ENCODE measurements at regions not wholly inside any gene's neighbourhood (a gene's known extent, or its start where the extent isn't known, plus 50 kb on each side); places are given as distances from the start of the nearest gene placed in this dataset.
"Not testable (repeated sequence)": the region's sequence is repeated elsewhere in the genome, so short reads cannot be mapped to it uniquely, and the experiment has no call there.

GRCh38 chr5:44539602-44539919, 150.3 kb upstream of the FGF10 start:
- no peak for DNase-seq

- no peak for DNase-seq
These were observed 149.8 kb upstream of the FGF10 start for GRCh38 chr5:44538797-44539601.

GRCh38 chr5:44536650-44537260, 147.5 kb upstream of the FGF10 start:
- peak; percentile 4 to 11 for DNase-seq

- DNase-seq = no peak
These were observed 146.4 kb upstream of the FGF10 start for GRCh38 chr5:44535621-44536020.

- DNase-seq = no peak
These were observed 143.8 kb upstream of the FGF10 start for GRCh38 chr5:44532981-44533380.

- DNase-seq = not testable (repeated sequence)
These were observed 142.5 kb upstream of the FGF10 start for GRCh38 chr5:44531756-44532155.

- DNase-seq = not testable (repeated sequence)
These were observed 141.6 kb upstream of the FGF10 start for GRCh38 chr5:44530783-44531182.

- no peak for DNase-seq
These were observed 122.4 kb upstream of the FGF10 start for GRCh38 chr5:44511596-44511995.

GRCh38 chr5:44506561-44506960, 117.3 kb upstream of the FGF10 start:
- no peak for DNase-seq

GRCh38 chr5:44499381-44499780, 110.2 kb upstream of the FGF10 start:
- no peak for DNase-seq

- DNase-seq = no peak
These were observed 108.4 kb upstream of the FGF10 start for GRCh38 chr5:44497606-44498005.

GRCh38 chr5:44495280-44495679, 106.1 kb upstream of the FGF10 start:
- DNase-seq = no peak

GRCh38 chr5:44489759-44490158, 100.5 kb upstream of the FGF10 start:
- no peak for DNase-seq

GRCh38 chr5:44486591-44486990, 97.4 kb upstream of the FGF10 start:
- no peak for DNase-seq

GRCh38 chr5:44454002-44454401, 64.8 kb upstream of the FGF10 start:
- no peak for DNase-seq

- no peak for DNase-seq
These were observed 57.2 kb upstream of the FGF10 start for GRCh38 chr5:44446399-44446798.

GRCh38 chr5:44443172-44443571, 54.0 kb upstream of the FGF10 start:
- DNase-seq = no peak

GRCh38 chr5:44441460-44441859, 52.2 kb upstream of the FGF10 start:
- DNase-seq = no peak

GRCh38 chr5:44440186-44440585, 51.0 kb upstream of the FGF10 start:
- no peak for DNase-seq
